ENCODE measurements at regions not wholly inside any gene's neighbourhood (a gene's known extent, or its start where the extent isn't known, plus 50 kb on each side); places are given as distances from the start of the nearest gene placed in this dataset.

DNA sequence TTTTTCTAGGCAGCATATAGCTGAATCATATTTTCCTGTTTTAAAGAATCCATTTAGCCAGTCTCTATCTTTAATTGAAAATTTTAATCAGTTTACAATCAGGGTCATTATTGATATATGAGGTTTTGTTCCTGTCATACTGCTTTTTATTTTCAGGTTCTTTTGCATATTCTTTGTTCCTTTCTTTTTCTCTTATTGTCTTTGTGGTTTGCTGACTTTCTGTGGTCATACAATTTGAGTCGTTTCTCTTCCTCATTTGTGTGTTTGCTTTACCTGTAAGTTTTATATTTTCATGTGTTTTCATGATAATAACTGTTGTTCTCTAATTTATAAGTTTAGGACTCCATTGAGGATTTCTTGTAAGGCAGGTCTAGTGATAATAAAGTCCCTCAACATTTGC is 812.6 kb downstream of the DACH1 start:
- 19 to 35% methylated on average over 1 of the region's 1 CpG for WGBS, 2 donors

DNA sequence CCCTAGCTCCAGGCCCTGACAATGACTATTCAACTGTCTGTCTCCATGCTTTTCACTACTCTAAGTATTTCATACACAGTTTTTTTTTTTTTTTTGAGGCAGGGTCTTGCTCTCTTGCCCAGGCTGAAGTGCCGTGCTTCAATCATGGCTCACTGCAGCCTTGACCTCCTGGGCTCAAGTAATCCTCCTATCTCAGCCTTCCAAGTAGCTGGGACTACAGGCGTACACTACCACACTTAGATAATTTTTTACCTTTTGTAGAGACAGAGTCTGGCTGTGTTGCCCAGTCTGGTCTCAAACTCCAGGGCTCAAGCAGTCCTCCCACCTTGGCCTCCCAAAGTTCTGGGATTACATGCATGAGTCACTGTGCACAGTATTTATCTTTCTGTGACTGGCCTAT is 815.4 kb downstream of the DACH1 start:
- Histone ChIP-seq H3K36me3 (no peaks in the 10 kb centered on the region), H3K27me3 (no peaks in the 10 kb centered on the region), H3K9me3 (peaks cover 0 to 3% (median 0%) of the 10 kb centered on the region in 4 donors), H3K4me3 (no peak overlapping the region), H3K4me1 (no peaks in the 10 kb centered on the region), H3K27ac (no peak overlapping the region)
- DNase-seq, result no peak
- WGBS, 2 donors, result 85 to 96% methylated on average over 2 of the region's 2 CpGs
- intact Hi-C loops (cut with DNase I), result no loop called here
- TF ChIP-seq POLR2A (IDR thresholded peaks at IDR 0.05) (no peak), EP300 (IDR thresholded peaks at IDR 0.05) (no peak), POLR2AphosphoS5 (IDR thresholded peaks at IDR 0.05) (no peak)
- TF ChIP-seq, protein P1, sequence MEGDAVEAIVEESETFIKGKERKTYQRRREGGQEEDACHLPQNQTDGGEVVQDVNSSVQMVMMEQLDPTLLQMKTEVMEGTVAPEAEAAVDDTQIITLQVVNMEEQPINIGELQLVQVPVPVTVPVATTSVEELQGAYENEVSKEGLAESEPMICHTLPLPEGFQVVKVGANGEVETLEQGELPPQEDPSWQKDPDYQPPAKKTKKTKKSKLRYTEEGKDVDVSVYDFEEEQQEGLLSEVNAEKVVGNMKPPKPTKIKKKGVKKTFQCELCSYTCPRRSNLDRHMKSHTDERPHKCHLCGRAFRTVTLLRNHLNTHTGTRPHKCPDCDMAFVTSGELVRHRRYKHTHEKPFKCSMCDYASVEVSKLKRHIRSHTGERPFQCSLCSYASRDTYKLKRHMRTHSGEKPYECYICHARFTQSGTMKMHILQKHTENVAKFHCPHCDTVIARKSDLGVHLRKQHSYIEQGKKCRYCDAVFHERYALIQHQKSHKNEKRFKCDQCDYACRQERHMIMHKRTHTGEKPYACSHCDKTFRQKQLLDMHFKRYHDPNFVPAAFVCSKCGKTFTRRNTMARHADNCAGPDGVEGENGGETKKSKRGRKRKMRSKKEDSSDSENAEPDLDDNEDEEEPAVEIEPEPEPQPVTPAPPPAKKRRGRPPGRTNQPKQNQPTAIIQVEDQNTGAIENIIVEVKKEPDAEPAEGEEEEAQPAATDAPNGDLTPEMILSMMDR (IDR thresholded peaks at IDR 0.05), result no peak

More for the DNA sequence above, 812.6 kb downstream of the DACH1 start:
- Histone ChIP-seq H3K27me3 (no peaks in the 10 kb centered on the region), H3K4me3 (no peak overlapping the region), H3K27ac (no peak overlapping the region), H3K9me3 (peaks cover 0 to 3% (median 0%) of the 10 kb centered on the region in 4 donors), H3K4me1 (no peaks in the 10 kb centered on the region), H3K36me3 (no peaks in the 10 kb centered on the region)
- TF ChIP-seq, protein P1 (IDR thresholded peaks at IDR 0.05), result no peak
- no peak for TF ChIP-seq POLR2A (IDR thresholded peaks at IDR 0.05)
- TF ChIP-seq POLR2AphosphoS5 (IDR thresholded peaks at IDR 0.05), result no peak
- TF ChIP-seq EP300 (IDR thresholded peaks at IDR 0.05), result no peak
- DNase-seq, result no peak
- intact Hi-C loops (cut with DNase I), result no loop called here

DNA sequence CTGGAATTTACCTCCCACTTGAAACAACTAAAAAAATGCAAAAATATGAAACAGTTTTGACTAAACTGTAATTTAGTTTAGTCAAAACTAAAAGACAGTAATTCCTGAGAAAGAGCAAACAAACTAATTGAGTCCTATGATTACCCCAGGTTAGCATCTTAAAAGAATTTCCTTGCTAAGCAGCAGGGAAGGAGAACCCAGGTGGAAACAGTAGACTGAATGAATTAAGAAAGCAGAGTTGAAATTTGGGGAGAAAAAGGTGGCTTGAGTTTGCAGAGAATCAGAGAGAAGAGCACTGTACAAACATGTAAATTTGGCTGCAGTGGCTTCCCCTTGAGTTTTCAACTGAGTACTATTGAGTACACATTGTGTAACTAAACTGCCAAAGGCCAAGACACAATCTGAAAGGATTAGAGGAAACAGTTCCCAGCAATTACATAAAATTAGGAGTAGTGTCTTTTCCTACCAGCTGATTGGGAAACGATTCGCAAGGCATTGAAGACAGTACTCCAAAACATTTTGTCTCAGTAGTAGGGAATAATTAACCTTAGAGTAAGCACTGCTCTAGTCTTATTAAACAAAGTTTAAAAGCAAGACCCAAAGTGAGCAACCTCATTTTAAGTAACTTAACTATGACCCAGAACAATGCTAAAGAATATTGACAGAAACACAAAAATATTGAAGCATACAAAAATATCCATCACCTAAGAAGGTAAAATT is 820.5 kb downstream of the DACH1 start:
- Histone ChIP-seq H3K36me3 (no peaks in the 10 kb centered on the region), H3K4me1 (peaks cover 0 to 2% (median 0%) of the 10 kb centered on the region in 4 donors), H3K27ac (no peak overlapping the region), H3K27me3 (no peaks in the 10 kb centered on the region), H3K4me3 (no peak overlapping the region), H3K9me3 (no peaks in the 10 kb centered on the region)
- TF ChIP-seq POLR2A (IDR thresholded peaks at IDR 0.05), result no peak
- no peak for TF ChIP-seq EP300 (IDR thresholded peaks at IDR 0.05)
- TF ChIP-seq POLR2AphosphoS5 (IDR thresholded peaks at IDR 0.05), result no peak
- TF ChIP-seq, protein P1 (IDR thresholded peaks at IDR 0.05), result no peak
- WGBS, 2 donors, result 19 to 32% methylated on average over 2 of the region's 2 CpGs
- DNase-seq, result no peak
- intact Hi-C loops (cut with DNase I), result no loop called here

DNA sequence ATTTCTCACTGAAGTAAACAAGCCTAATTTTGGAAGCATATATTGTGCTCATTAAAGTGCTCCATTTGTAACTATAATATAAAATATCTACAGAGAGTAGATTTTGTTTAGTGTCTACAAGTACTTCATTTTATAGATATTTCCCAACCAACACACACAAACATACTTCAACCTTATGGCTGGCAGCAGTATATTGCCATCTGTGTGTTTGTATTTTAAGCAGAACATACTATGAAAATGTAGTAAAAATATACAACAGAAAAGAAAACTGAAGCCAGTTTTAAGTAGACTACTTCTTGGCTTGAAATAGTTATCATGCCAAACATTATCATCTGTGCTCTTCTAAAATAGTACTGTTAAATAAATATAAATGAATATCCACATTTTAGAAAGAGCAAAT is 821.9 kb downstream of the DACH1 start:
- H3K4me3 ChIP-seq, result no peak overlapping the region
- DNase-seq, result no peak
- TF ChIP-seq EP300 (IDR thresholded peaks at IDR 0.05) (no peak), POLR2A (IDR thresholded peaks at IDR 0.05) (no peak), POLR2AphosphoS5 (IDR thresholded peaks at IDR 0.05) (no peak)
- TF ChIP-seq, protein P1 (IDR thresholded peaks at IDR 0.05), result no peak
- H3K27ac ChIP-seq, result no peak overlapping the region
- peaks cover 0 to 5% (median 0%) of the 10 kb centered on the region in 4 donors for H3K4me1 ChIP-seq
- no peaks in the 10 kb centered on the region for H3K36me3 ChIP-seq
- intact Hi-C loops (cut with DNase I), result no loop called here
- H3K9me3 ChIP-seq, result no peaks in the 10 kb centered on the region
- no peaks in the 10 kb centered on the region for H3K27me3 ChIP-seq

DNA sequence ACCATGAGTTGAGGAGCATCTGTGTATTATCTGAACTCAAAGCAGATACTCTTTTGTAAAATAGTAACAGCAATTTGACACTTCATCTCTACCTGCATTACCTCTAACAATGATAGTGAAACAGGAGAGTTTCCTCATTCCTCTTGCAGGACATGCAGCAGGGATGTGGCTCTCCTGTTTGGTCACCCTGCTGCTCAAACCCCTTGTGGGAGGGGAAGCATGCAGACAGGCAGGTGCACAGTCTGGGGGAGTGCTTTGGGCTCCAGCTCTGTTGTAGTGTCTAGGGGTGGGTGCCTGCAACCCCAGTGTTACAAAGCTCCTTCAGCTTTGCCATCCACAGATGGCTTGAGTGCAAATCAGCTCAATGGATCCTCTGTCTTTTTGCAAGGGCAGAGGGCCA is 827.6 kb downstream of the DACH1 start:
- intact Hi-C loops (cut with DNase I), result no loop called here
- H3K36me3 ChIP-seq, result no peaks in the 10 kb centered on the region
- no peaks in the 10 kb centered on the region for H3K27me3 ChIP-seq
- no peak for TF ChIP-seq EP300 (IDR thresholded peaks at IDR 0.05)
- no peak for TF ChIP-seq POLR2A (IDR thresholded peaks at IDR 0.05)
- TF ChIP-seq, protein P1 (IDR thresholded peaks at IDR 0.05), result no peak
- TF ChIP-seq POLR2AphosphoS5 (IDR thresholded peaks at IDR 0.05), result no peak
- H3K4me1 ChIP-seq, result peaks cover 0 to 5% (median 0%) of the 10 kb centered on the region in 4 donors
- no peak for DNase-seq
- no peak overlapping the region for H3K4me3 ChIP-seq
- H3K27ac ChIP-seq, result no peak overlapping the region
- H3K9me3 ChIP-seq, result no peaks in the 10 kb centered on the region

Data from sigmoid colon (tissue), 6 donors.